MM.1S (cell line): ENCODE measurements at regions not wholly inside any gene's neighbourhood (a gene's known extent, or its start where the extent isn't known, plus 50 kb on each side); places are given as distances from the start of the nearest gene placed in this dataset.

Source experiments
- CTCF ChIP-seq: fragments of 300-600 bp; sonication (generic); IDR thresholded peaks from 2 replicates; pipeline ENCODE4 v1.5.1; 2016; ENCODE audit warnings: antibody characterized with exemption, low read length, mixed read lengths
- EZH2phosphoT487 ChIP-seq: fragments of 300-600 bp; sonication (generic); IDR thresholded peaks from 2 replicates; pipeline ENCODE4 v1.6.1; 2018; ENCODE audit warnings: antibody characterized with exemption, low read length

- no peak for TF ChIP-seq EZH2phosphoT487
- no peak for TF ChIP-seq CTCF
Observed at GRCh38 chrX:3426552-3426951, 80.1 kb upstream of the MXRA5 start.
